ENCODE measurements at regions not wholly inside any gene's neighbourhood (a gene's known extent, or its start where the extent isn't known, plus 50 kb on each side); places are given as distances from the start of the nearest gene placed in this dataset.

DNA sequence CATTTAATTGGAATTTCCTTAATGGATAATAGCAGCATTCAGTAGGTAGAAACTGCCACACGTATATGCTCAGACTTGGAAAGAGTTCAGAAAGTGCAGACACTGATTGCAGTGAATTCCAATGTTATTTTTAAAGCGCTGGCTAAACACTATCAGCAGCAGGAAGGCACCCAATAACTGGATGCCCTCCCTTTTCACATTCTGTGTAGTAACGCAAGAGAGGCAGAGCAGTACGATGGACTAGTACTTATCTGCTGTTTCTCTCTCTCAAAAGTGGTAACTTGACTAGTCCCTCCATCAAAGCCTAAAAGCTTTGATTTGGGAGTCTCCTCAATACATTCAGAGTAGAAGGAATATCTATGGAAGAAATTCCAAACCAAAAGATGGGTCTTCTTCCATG is 791.0 kb downstream of the TMTC2 start:
- Histone ChIP-seq H2AFZ (ENCODE audit: low read depth, low read length) (no peak overlapping the region), H3K4me1 (ENCODE audit: insufficient read depth, low read length) (no peaks in the 10 kb centered on the region), H3K4me2 (ENCODE audit: insufficient read depth, low read length) (no peak overlapping the region), H3K36me3 (ENCODE audit: insufficient read depth, low read length) (no peaks in the 10 kb centered on the region), H3K9ac (ENCODE audit: low read depth, low read length) (no peak overlapping the region), H3K9me3 (ENCODE audit: insufficient read depth, low read length, severe bottlenecking) (peaks cover 3% of the 10 kb centered on the region), H3K27ac (ENCODE audit: low read length) (no peak overlapping the region), H3K4me3 (ENCODE audit: low read depth in 1 of 2, low read length in 2 of 2) (no peak overlapping the region), H4K20me1 (ENCODE audit: insufficient read depth, low read length) (no peaks in the 10 kb centered on the region), H3K79me2 (ENCODE audit: insufficient read depth, low read length) (no peaks in the 10 kb centered on the region), H3K27me3 (ENCODE audit: insufficient read depth, low read length, poor library complexity) (no peaks in the 10 kb centered on the region)
- no peak for TF ChIP-seq EZH2 (IDR thresholded peaks at IDR 0.05; ENCODE audit: borderline replicate concordance, low read depth, low read length, severe bottlenecking)
- TF ChIP-seq, protein P1, sequence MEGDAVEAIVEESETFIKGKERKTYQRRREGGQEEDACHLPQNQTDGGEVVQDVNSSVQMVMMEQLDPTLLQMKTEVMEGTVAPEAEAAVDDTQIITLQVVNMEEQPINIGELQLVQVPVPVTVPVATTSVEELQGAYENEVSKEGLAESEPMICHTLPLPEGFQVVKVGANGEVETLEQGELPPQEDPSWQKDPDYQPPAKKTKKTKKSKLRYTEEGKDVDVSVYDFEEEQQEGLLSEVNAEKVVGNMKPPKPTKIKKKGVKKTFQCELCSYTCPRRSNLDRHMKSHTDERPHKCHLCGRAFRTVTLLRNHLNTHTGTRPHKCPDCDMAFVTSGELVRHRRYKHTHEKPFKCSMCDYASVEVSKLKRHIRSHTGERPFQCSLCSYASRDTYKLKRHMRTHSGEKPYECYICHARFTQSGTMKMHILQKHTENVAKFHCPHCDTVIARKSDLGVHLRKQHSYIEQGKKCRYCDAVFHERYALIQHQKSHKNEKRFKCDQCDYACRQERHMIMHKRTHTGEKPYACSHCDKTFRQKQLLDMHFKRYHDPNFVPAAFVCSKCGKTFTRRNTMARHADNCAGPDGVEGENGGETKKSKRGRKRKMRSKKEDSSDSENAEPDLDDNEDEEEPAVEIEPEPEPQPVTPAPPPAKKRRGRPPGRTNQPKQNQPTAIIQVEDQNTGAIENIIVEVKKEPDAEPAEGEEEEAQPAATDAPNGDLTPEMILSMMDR (IDR thresholded peaks at IDR 0.05; ENCODE audit: borderline replicate concordance, extremely low read depth, low read length, poor library complexity, severe bottlenecking): no peak
- ATAC-seq (ENCODE audit: insufficient read depth, low read depth) (no peak), DNase-seq (no peak)

DNA sequence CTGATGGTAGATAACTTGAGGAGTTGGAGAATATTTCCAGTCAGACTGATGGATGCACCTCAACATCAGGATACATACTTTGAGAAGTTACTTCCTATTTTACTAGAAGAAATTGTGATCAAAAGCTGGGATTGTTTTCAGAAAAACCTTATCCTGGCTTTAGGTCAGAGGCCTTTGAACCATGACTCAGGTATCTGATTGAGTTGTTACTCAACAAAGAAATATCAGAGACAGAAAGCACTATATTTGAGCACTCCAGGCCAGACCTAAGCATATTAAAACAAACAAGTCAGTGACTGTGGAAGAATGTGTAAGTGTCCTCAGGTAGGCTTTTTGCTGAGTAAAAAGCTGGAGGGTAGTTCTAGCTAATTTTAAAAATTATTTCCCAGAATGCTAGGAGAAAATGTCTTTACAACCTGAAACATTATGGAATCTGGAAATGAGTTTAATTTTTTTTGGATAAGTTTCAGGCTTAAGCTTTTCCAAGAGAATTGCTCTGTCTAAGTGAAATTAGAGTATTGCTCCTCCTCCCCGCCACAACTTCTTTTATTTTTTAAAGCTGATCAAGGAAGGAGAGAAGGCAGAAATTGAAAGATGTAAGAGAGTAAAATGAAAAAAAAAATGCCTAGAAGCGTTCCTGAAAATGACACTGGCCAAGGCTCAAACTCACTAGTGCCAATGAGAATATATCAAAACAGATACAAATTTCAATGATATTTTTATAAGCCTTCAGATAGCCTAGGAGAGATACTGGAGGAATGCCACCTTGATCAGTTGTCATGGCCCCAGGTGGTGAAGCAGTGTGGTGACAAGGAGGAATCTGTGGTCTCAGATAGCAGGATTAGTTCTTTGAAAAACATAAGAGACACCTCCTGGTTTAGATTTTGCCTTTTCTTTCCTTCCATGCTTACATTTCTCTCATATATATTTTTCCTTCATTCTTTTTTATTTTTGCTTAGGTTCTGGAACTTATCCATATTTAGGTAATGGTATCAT is 790.3 kb downstream of the TMTC2 start:
- Histone ChIP-seq H3K4me2 (ENCODE audit: insufficient read depth, low read length) (no peak overlapping the region), H2AFZ (ENCODE audit: low read depth, low read length) (no peak overlapping the region), H4K20me1 (ENCODE audit: insufficient read depth, low read length) (no peaks in the 10 kb centered on the region), H3K9ac (ENCODE audit: low read depth, low read length) (no peak overlapping the region), H3K36me3 (ENCODE audit: insufficient read depth, low read length) (no peaks in the 10 kb centered on the region), H3K27ac (ENCODE audit: low read length) (no peak overlapping the region), H3K79me2 (ENCODE audit: insufficient read depth, low read length) (no peaks in the 10 kb centered on the region), H3K9me3 (ENCODE audit: insufficient read depth, low read length, severe bottlenecking) (peaks cover 3% of the 10 kb centered on the region), H3K27me3 (ENCODE audit: insufficient read depth, low read length, poor library complexity) (no peaks in the 10 kb centered on the region), H3K4me3 (ENCODE audit: low read depth in 1 of 2, low read length in 2 of 2) (no peak overlapping the region), H3K4me1 (ENCODE audit: insufficient read depth, low read length) (no peaks in the 10 kb centered on the region)
- ATAC-seq (ENCODE audit: insufficient read depth, low read depth): no peak
- DNase-seq: no peak
- TF ChIP-seq, protein P1 (IDR thresholded peaks at IDR 0.05; ENCODE audit: borderline replicate concordance, extremely low read depth, low read length, poor library complexity, severe bottlenecking): no peak
- no peak for TF ChIP-seq EZH2 (IDR thresholded peaks at IDR 0.05; ENCODE audit: borderline replicate concordance, low read depth, low read length, severe bottlenecking)

DNA sequence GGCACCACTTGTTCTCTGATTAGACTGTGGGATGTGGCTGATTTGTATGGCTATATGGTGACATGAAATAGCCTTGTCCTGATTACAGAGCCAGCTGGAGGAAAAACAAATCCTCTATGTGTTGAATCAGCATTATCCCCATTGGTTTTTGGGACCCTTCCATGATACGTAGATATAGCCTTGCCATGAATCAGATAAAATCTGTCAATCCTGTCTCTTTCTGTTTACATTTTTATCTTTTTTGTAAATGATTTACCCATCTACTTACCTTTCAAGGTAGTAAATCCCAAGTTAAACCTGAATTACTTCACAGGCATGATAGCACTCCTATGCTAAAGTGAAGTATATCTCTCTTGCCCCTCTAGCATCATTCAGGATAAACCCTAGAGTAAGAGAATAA is 789.3 kb downstream of the TMTC2 start:
- H3K4me1 ChIP-seq (ENCODE audit: insufficient read depth, low read length): no peaks in the 10 kb centered on the region
- H3K27me3 ChIP-seq (ENCODE audit: insufficient read depth, low read length, poor library complexity): no peaks in the 10 kb centered on the region
- H3K9me3 ChIP-seq (ENCODE audit: insufficient read depth, low read length, severe bottlenecking): peaks cover 3% of the 10 kb centered on the region
- ATAC-seq (ENCODE audit: insufficient read depth, low read depth): no peak
- no peaks in the 10 kb centered on the region for H4K20me1 ChIP-seq (ENCODE audit: insufficient read depth, low read length)
- TF ChIP-seq, protein P1 (IDR thresholded peaks at IDR 0.05; ENCODE audit: borderline replicate concordance, extremely low read depth, low read length, poor library complexity, severe bottlenecking): no peak
- no peak for TF ChIP-seq EZH2 (IDR thresholded peaks at IDR 0.05; ENCODE audit: borderline replicate concordance, low read depth, low read length, severe bottlenecking)
- H3K27ac ChIP-seq (ENCODE audit: low read length): no peak overlapping the region
- no peak overlapping the region for H3K9ac ChIP-seq (ENCODE audit: low read depth, low read length)
- no peak for DNase-seq
- H3K79me2 ChIP-seq (ENCODE audit: insufficient read depth, low read length): no peaks in the 10 kb centered on the region
- no peak overlapping the region for H2AFZ ChIP-seq (ENCODE audit: low read depth, low read length)
- no peaks in the 10 kb centered on the region for H3K36me3 ChIP-seq (ENCODE audit: insufficient read depth, low read length)
- H3K4me2 ChIP-seq (ENCODE audit: insufficient read depth, low read length): no peak overlapping the region
- no peak overlapping the region for H3K4me3 ChIP-seq (ENCODE audit: low read depth in 1 of 2, low read length in 2 of 2)

Measured in DND-41 (cell line).